Upper lobe of left lung (tissue), 6 donors: ENCODE measurements at regions not wholly inside any gene's neighbourhood (a gene's known extent, or its start where the extent isn't known, plus 50 kb on each side); places are given as distances from the start of the nearest gene placed in this dataset.

Experiments used
- ATAC-seq, 2 donors: fragments of 200-7000 bp; cut with Tn5 transposase; one replicate each; pipeline ENCODE4 v1.9.1; 2022; ENCODE audit warnings: mild to moderate bottlenecking in 2 of 2, moderate library complexity in 2 of 2; ENCODE audit not compliant: low FRiP score in 2 of 2
- DNase-seq, 2 donors: peaks; one replicate each; pipeline ENCODE4 v3.0.0-alpha.2; 2019 to 2020
- H3K27ac ChIP-seq, 4 donors: fragments of 200-600 bp; sonication (generic); one replicate each; pipeline ENCODE4 v1.5.1; 2016 to 2019
- H3K27me3 ChIP-seq, 4 donors: fragments of 200-600 bp; sonication (generic); one replicate each; pipeline ENCODE4 v1.5.1; 2017 to 2019
- H3K36me3 ChIP-seq, 4 donors: fragments of 200-600 bp; sonication (generic); one replicate each; pipeline ENCODE4 v1.5.1; 2016 to 2019
- H3K4me1 ChIP-seq, 4 donors: fragments of 200-600 bp; sonication (generic); one replicate each; pipeline ENCODE4 v1.5.1; 2018 to 2019
- H3K4me3 ChIP-seq, 4 donors: fragments of 200-600 bp; sonication (generic); one replicate each; pipeline ENCODE4 v1.5.1; 2017 to 2019; ENCODE audit warnings: mild to moderate bottlenecking in 2 of 4, moderate library complexity in 1 of 4
- H3K9me3 ChIP-seq, 4 donors: fragments of 200-600 bp; sonication (generic); one replicate each; pipeline ENCODE4 v1.5.1; 2018 to 2019
- EP300 ChIP-seq, 4 donors: sonication (generic); formaldehyde crosslinking; IDR thresholded peaks; one replicate each; pipeline ENCODE4 v1.5.1; 2017; ENCODE audit warnings: antibody characterized with exemption in 4 of 4, control low read depth in 2 of 4
- POLR2A ChIP-seq, 4 donors: fragments of 450-650 bp; IDR thresholded peaks; one replicate each; pipeline ENCODE4 v1.5.1; 2016 to 2017; ENCODE audit warnings: antibody characterized with exemption in 4 of 4, mild to moderate bottlenecking in 2 of 4
- POLR2AphosphoS5 ChIP-seq, 2 donors: sonication (generic); formaldehyde crosslinking; IDR thresholded peaks; one replicate each; pipeline ENCODE4 v1.5.1; 2017; ENCODE audit warnings: antibody characterized with exemption in 2 of 2
- WGBS, 2 donors: methylation state at CpG; one replicate each; pipeline ENCODE4 v1.1.5; 2017 to 2018; 5-methylcytosine and 5-hydroxymethylcytosine counted together
- TF ChIP-seq, protein P1 (sequence below), 6 experiments: fragments of 450-650 bp in 4 of 6; fragments of 200-600 bp in 2 of 6; sonication (generic) in 2 of 6; IDR thresholded peaks; one replicate each; pipeline ENCODE4 v1.5.1; 2016 to 2019; ENCODE audit warnings: antibody characterized with exemption in 6 of 6
- donor health status: DM: no; HTN: no; CAD: no; lungs with moderate emphysema.
- donor health status: DM: no; HTN: yes; CAD: no; lungs with severe emphysema.

- Histone ChIP-seq H3K27me3 (no peaks in the 10 kb centered on the region), H3K4me3 (no peak overlapping the region), H3K4me1 (no peaks in the 10 kb centered on the region), H3K27ac (no peak overlapping the region), H3K9me3 (no peaks in the 10 kb centered on the region), H3K36me3 (no peaks in the 10 kb centered on the region)
- ATAC-seq (no peak), DNase-seq (no peak)
- WGBS, 2 donors = 49 to 63% methylated on average over 1 of the region's 1 CpG
- TF ChIP-seq, protein P1, sequence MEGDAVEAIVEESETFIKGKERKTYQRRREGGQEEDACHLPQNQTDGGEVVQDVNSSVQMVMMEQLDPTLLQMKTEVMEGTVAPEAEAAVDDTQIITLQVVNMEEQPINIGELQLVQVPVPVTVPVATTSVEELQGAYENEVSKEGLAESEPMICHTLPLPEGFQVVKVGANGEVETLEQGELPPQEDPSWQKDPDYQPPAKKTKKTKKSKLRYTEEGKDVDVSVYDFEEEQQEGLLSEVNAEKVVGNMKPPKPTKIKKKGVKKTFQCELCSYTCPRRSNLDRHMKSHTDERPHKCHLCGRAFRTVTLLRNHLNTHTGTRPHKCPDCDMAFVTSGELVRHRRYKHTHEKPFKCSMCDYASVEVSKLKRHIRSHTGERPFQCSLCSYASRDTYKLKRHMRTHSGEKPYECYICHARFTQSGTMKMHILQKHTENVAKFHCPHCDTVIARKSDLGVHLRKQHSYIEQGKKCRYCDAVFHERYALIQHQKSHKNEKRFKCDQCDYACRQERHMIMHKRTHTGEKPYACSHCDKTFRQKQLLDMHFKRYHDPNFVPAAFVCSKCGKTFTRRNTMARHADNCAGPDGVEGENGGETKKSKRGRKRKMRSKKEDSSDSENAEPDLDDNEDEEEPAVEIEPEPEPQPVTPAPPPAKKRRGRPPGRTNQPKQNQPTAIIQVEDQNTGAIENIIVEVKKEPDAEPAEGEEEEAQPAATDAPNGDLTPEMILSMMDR (IDR thresholded peaks at IDR 0.05) = no peak
- no peak for TF ChIP-seq POLR2A (IDR thresholded peaks at IDR 0.05)
- TF ChIP-seq POLR2AphosphoS5 (IDR thresholded peaks at IDR 0.05) = no peak
- TF ChIP-seq EP300 (IDR thresholded peaks at IDR 0.05) = no peak
Measured at GRCh38 chr4:96092151-96092705, 252.3 kb downstream of the PDHA2 start.

GRCh38 chr4:96093057-96093456 is 253.2 kb downstream of the PDHA2 start:
- Histone ChIP-seq H3K9me3 (no peaks in the 10 kb centered on the region), H3K4me1 (no peaks in the 10 kb centered on the region), H3K4me3 (no peak overlapping the region), H3K27ac (no peak overlapping the region), H3K36me3 (no peaks in the 10 kb centered on the region), H3K27me3 (no peaks in the 10 kb centered on the region)
- ATAC-seq = no peak
- TF ChIP-seq POLR2AphosphoS5 (IDR thresholded peaks at IDR 0.05) (no peak), POLR2A (IDR thresholded peaks at IDR 0.05) (no peak), EP300 (IDR thresholded peaks at IDR 0.05) (no peak)
- TF ChIP-seq, protein P1 (IDR thresholded peaks at IDR 0.05) = no peak
- WGBS, 2 donors = 34 to 46% methylated on average over 3 of the region's 3 CpGs
- DNase-seq = no peak

DNA sequence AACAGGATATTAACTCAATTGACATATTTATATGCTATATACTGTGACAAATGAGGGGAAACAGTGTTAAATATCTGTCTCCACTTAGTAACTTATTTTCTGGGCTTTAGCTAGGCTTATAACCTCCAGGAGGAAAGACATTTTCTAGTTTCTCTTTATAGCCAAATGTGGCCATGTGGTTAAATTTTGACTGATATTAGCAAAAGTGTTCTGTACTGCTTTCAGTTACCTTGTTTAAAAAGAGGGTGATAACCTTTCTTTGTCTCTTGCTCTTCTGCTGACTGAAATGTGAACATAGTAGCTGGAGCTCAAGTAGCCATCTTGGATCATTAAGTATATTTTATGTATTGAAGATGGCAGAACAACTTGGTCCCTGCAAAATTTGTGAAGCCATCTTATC is 253.7 kb downstream of the PDHA2 start:
- TF ChIP-seq EP300 (IDR thresholded peaks at IDR 0.05) = no peak
- no peaks in the 10 kb centered on the region for H3K27me3 ChIP-seq
- no peak for ATAC-seq

DNA sequence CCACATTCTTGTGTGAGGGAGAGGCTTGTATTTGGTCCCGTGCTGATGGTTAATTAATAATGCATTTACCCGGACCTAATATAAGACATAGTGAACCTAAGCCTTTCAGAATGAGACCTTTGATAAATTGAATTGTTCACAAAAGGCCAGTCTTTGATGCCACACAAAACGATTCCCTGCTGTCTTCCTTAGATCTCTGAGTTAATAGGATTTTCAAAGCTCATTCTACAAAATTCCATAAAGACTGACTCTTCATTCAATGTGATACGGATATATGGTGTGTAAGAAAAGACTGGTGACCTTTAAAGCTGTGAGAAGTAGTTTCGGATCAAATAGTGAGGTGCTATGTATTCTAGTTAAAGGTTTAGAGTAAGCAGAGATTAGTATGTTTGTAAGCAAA is 254.3 kb downstream of the PDHA2 start:
- DNase-seq (no peak), ATAC-seq (no peak)
- H3K27ac ChIP-seq = no peak overlapping the region
- no peaks in the 10 kb centered on the region for H3K4me1 ChIP-seq
- H3K4me3 ChIP-seq = no peak overlapping the region
- no peaks in the 10 kb centered on the region for H3K9me3 ChIP-seq
- H3K27me3 ChIP-seq = no peaks in the 10 kb centered on the region
- TF ChIP-seq POLR2A (IDR thresholded peaks at IDR 0.05) = no peak
- TF ChIP-seq, protein P1 (IDR thresholded peaks at IDR 0.05) = no peak
- TF ChIP-seq EP300 (IDR thresholded peaks at IDR 0.05) = no peak
- no peak for TF ChIP-seq POLR2AphosphoS5 (IDR thresholded peaks at IDR 0.05)
- no peaks in the 10 kb centered on the region for H3K36me3 ChIP-seq
- 75 to 80% methylated on average over 5 of the region's 5 CpGs for WGBS, 2 donors

More for the DNA sequence above, 253.7 kb downstream of the PDHA2 start:
- Histone ChIP-seq H3K4me3 (no peak overlapping the region), H3K4me1 (no peaks in the 10 kb centered on the region), H3K36me3 (no peaks in the 10 kb centered on the region), H3K9me3 (no peaks in the 10 kb centered on the region), H3K27ac (no peak overlapping the region)
- DNase-seq = no peak

GRCh38 chr4:96097040-96097607 is 257.2 kb downstream of the PDHA2 start:
- DNase-seq = no peak
- Histone ChIP-seq H3K4me1 (no peaks in the 10 kb centered on the region), H3K36me3 (no peaks in the 10 kb centered on the region), H3K9me3 (peaks cover 0 to 4% (median 0%) of the 10 kb centered on the region in 4 donors), H3K4me3 (no peak overlapping the region), H3K27ac (no peak overlapping the region), H3K27me3 (no peaks in the 10 kb centered on the region)
- 74 to 78% methylated on average over 7 of the region's 7 CpGs for WGBS, 2 donors
- TF ChIP-seq, protein P1 (IDR thresholded peaks at IDR 0.05) = no peak
- TF ChIP-seq EP300 (IDR thresholded peaks at IDR 0.05) (no peak), POLR2A (IDR thresholded peaks at IDR 0.05) (no peak), POLR2AphosphoS5 (IDR thresholded peaks at IDR 0.05) (no peak)
- ATAC-seq = no peak
